Fibroblast of upper back skin (primary cell): ENCODE measurements at regions not wholly inside any gene's neighbourhood (a gene's known extent, or its start where the extent isn't known, plus 50 kb on each side); places are given as distances from the start of the nearest gene placed in this dataset.

ENCODE experiments used
- DNase-seq: peaks from one replicate; pipeline ENCODE4 v3.0.0-alpha.2; 2013

GRCh38 chr7:156001496-156002260, 189.4 kb upstream of the SHH start:
- no peak for DNase-seq

GRCh38 chr7:156000601-156001396, 188.5 kb upstream of the SHH start:
- no peak for DNase-seq

- DNase-seq: no peak
Observed at GRCh38 chr7:155999631-156000489, 187.6 kb upstream of the SHH start.

GRCh38 chr7:155998766-155999630, 186.7 kb upstream of the SHH start:
- no peak for DNase-seq

- DNase-seq: no peak
Observed at GRCh38 chr7:155998328-155998691, 186.0 kb upstream of the SHH start.

- no peak for DNase-seq
Observed at GRCh38 chr7:155997431-155998327, 185.4 kb upstream of the SHH start.

- no peak for DNase-seq
Observed at GRCh38 chr7:155996718-155997280, 184.5 kb upstream of the SHH start.

GRCh38 chr7:155995183-155995612, 182.9 kb upstream of the SHH start:
- DNase-seq: no peak

- no peak for DNase-seq
Observed at GRCh38 chr7:155994279-155994811, 182.1 kb upstream of the SHH start.

GRCh38 chr7:155993420-155994278, 181.4 kb upstream of the SHH start:
- DNase-seq: no peak

- DNase-seq: no peak
Observed at GRCh38 chr7:155992974-155993373, 180.7 kb upstream of the SHH start.

- no peak for DNase-seq
Observed at GRCh38 chr7:155992538-155992937, 180.3 kb upstream of the SHH start.

- DNase-seq: no peak
Observed at GRCh38 chr7:155992107-155992506, 179.8 kb upstream of the SHH start.

- DNase-seq: no peak
Observed at GRCh38 chr7:155991470-155991869, 179.2 kb upstream of the SHH start.

- no peak for DNase-seq
Observed at GRCh38 chr7:155988416-155988815, 176.2 kb upstream of the SHH start.

GRCh38 chr7:155987681-155988235, 175.5 kb upstream of the SHH start:
- no peak for DNase-seq

- no peak for DNase-seq
Observed at GRCh38 chr7:155986497-155987160, 174.4 kb upstream of the SHH start.

GRCh38 chr7:155985518-155986250, 173.4 kb upstream of the SHH start:
- no peak for DNase-seq
